ENCODE measurements at regions not wholly inside any gene's neighbourhood (a gene's known extent, or its start where the extent isn't known, plus 50 kb on each side); places are given as distances from the start of the nearest gene placed in this dataset.

DNA sequence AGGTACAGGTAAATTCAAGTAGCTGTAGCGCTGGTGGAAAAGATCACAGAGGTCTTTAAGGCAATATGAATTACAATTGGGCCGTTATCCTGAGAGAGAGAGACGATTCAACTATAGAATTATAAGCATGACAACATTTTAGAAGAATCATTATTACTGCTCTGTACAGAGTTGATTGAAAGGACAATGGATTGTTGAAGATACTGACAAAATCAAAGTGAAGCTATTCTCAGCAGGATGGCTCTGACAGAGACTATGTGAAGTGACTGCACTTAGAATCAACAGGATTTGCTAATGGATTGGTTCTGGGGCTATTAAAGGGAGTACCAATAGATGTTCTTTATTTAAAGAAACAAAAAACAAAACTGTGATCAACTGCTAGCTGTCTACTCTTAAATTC lies 634.8 kb upstream of the GRM3 start:
- Histone ChIP-seq H3K9ac (ENCODE audit: low read length) (no peak overlapping the region), H3K4me3 (ENCODE audit: insufficient read depth, low read length, poor library complexity, severe bottlenecking) (no peak overlapping the region)

GRCh38 chr7:86006909-86007308 lies 636.8 kb upstream of the GRM3 start:
- Histone ChIP-seq H4K20me1 (ENCODE audit: low read depth, low read length) (no peaks in the 10 kb centered on the region), H3K4me3 (ENCODE audit: insufficient read depth, low read length, poor library complexity, severe bottlenecking) (no peak overlapping the region), H3K4me2 (ENCODE audit: low read depth, low read length, poor library complexity, severe bottlenecking) (no peak overlapping the region), H2AFZ (ENCODE audit: low read depth, low read length, severe bottlenecking) (no peak overlapping the region), H3F3A (ENCODE audit: insufficient read depth) (no peaks in the 10 kb centered on the region), H3K27ac (ENCODE audit: low read depth, low read length) (no peak overlapping the region), H3K9me2 (replicated peaks; ENCODE audit: insufficient read depth, low read length) (0 out of 2 replicates have a peak, but pooled peaks cover 3% of the 10 kb centered on the region), H3K36me3 (ENCODE audit: low read length) (no peaks in the 10 kb centered on the region), H3K27me3 (ENCODE audit: low read length) (no peaks in the 10 kb centered on the region), H3K9me3 (ENCODE audit: insufficient read depth, low read length) (peaks cover 5% of the 10 kb centered on the region; the same call in 1 of the 2 replicates), H3K9ac (ENCODE audit: low read length) (no peak overlapping the region), H3K79me2 (ENCODE audit: insufficient read depth, low read length) (no peaks in the 10 kb centered on the region)
- no peak for TF ChIP-seq EZH2phosphoT487 (conservative IDR thresholded peaks at IDR 0.05; ENCODE audit: low read length)
- no peak for TF ChIP-seq CTCF (IDR thresholded peaks at IDR 0.05; ENCODE audit: insufficient read depth, low read length, poor library complexity, severe bottlenecking)

More for the DNA sequence above, 634.8 kb upstream of the GRM3 start:
- Histone ChIP-seq H3K36me3 (ENCODE audit: low read length) (no peaks in the 10 kb centered on the region), H3K9me3 (ENCODE audit: insufficient read depth, low read length) (no peaks in the 10 kb centered on the region), H3K4me2 (ENCODE audit: low read depth, low read length, poor library complexity, severe bottlenecking) (no peak overlapping the region), H3K27ac (ENCODE audit: low read depth, low read length) (no peak overlapping the region), H3F3A (ENCODE audit: insufficient read depth) (no peaks in the 10 kb centered on the region), H4K20me1 (ENCODE audit: low read depth, low read length) (no peaks in the 10 kb centered on the region), H2AFZ (ENCODE audit: low read depth, low read length, severe bottlenecking) (no peak overlapping the region), H3K9me2 (replicated peaks; ENCODE audit: insufficient read depth, low read length) (0 out of 2 replicates have a peak, but pooled peaks cover 3% of the 10 kb centered on the region), H3K79me2 (ENCODE audit: insufficient read depth, low read length) (no peaks in the 10 kb centered on the region), H3K27me3 (ENCODE audit: low read length) (no peaks in the 10 kb centered on the region)
- TF ChIP-seq CTCF (IDR thresholded peaks at IDR 0.05; ENCODE audit: insufficient read depth, low read length, poor library complexity, severe bottlenecking): no peak

GRCh38 chr7:86002858-86003257 lies 640.9 kb upstream of the GRM3 start:
- H2AFZ ChIP-seq (ENCODE audit: low read depth, low read length, severe bottlenecking): no peak overlapping the region
- H3K79me2 ChIP-seq (ENCODE audit: insufficient read depth, low read length): no peaks in the 10 kb centered on the region
- H3K27me3 ChIP-seq (ENCODE audit: low read length): no peaks in the 10 kb centered on the region
- peaks cover 8% of the 10 kb centered on the region; the same call in 1 of the 2 replicates for H3K9me3 ChIP-seq (ENCODE audit: insufficient read depth, low read length)
- no peaks in the 10 kb centered on the region for H3F3A ChIP-seq (ENCODE audit: insufficient read depth)
- H3K9me2 ChIP-seq (replicated peaks; ENCODE audit: insufficient read depth, low read length): 0 out of 2 replicates have a peak, but pooled peaks cover 4% of the 10 kb centered on the region
- no peak overlapping the region for H3K4me2 ChIP-seq (ENCODE audit: low read depth, low read length, poor library complexity, severe bottlenecking)
- H3K27ac ChIP-seq (ENCODE audit: low read depth, low read length): no peak overlapping the region
- H3K36me3 ChIP-seq (ENCODE audit: low read length): no peaks in the 10 kb centered on the region
- no peak overlapping the region for H3K4me3 ChIP-seq (ENCODE audit: insufficient read depth, low read length, poor library complexity, severe bottlenecking)
- no peak overlapping the region for H3K9ac ChIP-seq (ENCODE audit: low read length)
- TF ChIP-seq EZH2phosphoT487 (conservative IDR thresholded peaks at IDR 0.05; ENCODE audit: low read length): no peak
- no peak for TF ChIP-seq CTCF (IDR thresholded peaks at IDR 0.05; ENCODE audit: insufficient read depth, low read length, poor library complexity, severe bottlenecking)
- no peaks in the 10 kb centered on the region for H4K20me1 ChIP-seq (ENCODE audit: low read depth, low read length)

All from SU-DHL-6 (cell line).